AG09309 (cell line): ENCODE measurements at regions not wholly inside any gene's neighbourhood (a gene's known extent, or its start where the extent isn't known, plus 50 kb on each side); places are given as distances from the start of the nearest gene placed in this dataset.

Source experiments
- DNase-seq: peaks from one replicate; pipeline ENCODE4 v3.0.0-alpha.2; 2010; ENCODE audit warnings: low read depth
- H3K4me3 ChIP-seq: 2 replicates; pipeline ENCODE4 v1.5.1; 2011; ENCODE audit warnings: mild to moderate bottlenecking, low read depth, low read length, moderate library complexity; ENCODE audit not compliant: control insufficient read depth
- CTCF ChIP-seq: IDR thresholded peaks from 2 replicates; pipeline ENCODE4 v1.5.1; 2011; ENCODE audit warnings: mild to moderate bottlenecking, low read depth, low read length, inconsistent platforms; ENCODE audit not compliant: insufficient read depth, control insufficient read depth; ENCODE audit errors: missing control alignments

DNA sequence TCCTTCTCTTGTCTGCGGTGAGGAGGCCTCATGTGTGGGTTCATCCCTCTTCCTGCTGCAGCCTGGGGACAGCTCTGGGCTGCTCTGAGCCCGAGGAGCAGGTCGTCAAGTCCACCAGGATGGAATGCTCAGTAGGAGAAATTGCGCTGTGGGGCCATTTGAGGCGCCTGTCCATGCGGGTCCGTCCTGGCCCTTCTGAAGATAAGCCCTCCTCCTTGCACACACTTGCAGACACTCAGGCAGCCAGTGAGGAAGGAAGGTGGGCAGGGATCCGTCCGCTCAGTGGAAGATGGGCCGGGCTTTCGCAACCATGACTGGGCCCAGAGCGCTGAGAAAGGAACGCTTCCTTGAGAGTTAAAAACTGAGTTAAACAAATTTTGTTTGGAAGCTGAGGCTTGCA, 356.8 kb downstream of the GLRX3 start:
- no peak for TF ChIP-seq CTCF
- DNase-seq, result no peak
- no peak overlapping the region for H3K4me3 ChIP-seq

DNA sequence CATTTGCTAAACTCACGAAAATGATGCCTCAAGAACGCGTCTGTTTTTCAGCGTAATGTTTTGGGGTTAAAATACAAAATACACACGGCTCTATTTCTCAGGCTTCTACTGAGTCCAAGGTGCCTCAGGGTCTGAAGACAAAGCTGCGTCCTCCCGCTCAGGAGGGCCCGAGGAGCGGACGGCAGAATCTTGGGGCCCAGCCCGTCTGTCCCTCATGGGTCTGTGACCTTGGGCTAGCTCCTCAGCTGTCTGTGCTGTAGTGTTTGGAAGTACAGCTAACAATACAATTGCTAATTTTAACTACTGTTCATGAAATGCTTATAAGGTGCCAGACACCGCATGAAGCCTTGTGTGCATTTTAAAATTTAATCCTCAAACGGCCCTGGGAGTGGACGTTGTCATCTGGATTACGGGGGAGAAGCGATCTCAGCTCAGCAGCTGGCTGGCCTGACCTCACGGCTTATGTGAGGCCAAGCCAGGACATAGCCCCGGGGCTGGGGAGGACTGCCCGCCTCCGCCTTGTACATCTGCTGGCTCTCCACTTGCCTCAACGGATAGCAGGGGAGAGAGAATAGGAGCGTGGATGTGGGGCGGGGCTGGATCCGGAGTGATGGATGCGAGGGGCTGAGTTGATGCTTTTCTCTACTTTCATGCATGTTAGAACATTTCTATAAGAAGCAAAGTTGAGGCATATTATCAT, 357.4 kb downstream of the GLRX3 start:
- no peak overlapping the region for H3K4me3 ChIP-seq

DNA sequence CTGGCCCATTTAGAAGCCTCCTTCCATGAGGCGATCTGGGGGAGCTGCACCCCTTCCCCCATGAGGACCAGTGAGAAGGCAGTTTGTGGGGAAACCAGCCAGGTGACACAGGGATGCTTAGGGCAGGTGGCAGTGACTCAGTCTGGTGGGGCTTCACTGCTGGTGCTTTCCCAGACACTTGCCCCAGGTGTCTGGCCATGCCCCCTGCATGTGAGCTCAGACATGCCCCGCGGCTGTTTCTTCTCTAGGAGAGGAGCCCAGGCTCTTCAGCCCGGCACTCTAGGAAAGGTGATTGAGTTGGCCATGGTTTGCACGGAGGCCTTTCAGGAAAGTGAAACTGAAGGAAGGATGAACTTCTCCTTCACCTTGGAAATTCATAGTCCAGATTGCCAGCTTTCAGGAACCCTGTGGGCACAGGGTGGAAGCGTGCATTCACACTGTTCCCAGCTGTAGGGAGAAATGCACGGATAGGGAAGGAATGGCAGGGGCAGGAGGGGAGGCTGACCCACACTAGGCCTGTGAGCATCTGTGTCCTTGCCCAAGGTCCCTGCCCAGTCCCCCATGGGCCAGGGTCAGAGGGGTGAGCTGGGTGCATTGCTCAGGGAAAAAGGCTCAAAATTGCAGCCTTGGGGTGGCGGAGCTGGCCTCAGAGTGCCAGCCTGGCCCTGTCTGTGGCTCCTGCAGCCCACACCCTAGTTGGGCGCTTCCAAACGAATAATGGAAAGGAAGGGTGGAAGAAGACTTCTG, 359.1 kb downstream of the GLRX3 start:
- no peak overlapping the region for H3K4me3 ChIP-seq
- DNase-seq, result no peak
- no peak for TF ChIP-seq CTCF

More for the DNA sequence above, 357.4 kb downstream of the GLRX3 start:
- TF ChIP-seq CTCF, result no peak
- no peak for DNase-seq

GRCh38 chr10:130495891-130496636, 359.9 kb downstream of the GLRX3 start:
- no peak for DNase-seq
- no peak for TF ChIP-seq CTCF
- H3K4me3 ChIP-seq, result no peak overlapping the region

DNA sequence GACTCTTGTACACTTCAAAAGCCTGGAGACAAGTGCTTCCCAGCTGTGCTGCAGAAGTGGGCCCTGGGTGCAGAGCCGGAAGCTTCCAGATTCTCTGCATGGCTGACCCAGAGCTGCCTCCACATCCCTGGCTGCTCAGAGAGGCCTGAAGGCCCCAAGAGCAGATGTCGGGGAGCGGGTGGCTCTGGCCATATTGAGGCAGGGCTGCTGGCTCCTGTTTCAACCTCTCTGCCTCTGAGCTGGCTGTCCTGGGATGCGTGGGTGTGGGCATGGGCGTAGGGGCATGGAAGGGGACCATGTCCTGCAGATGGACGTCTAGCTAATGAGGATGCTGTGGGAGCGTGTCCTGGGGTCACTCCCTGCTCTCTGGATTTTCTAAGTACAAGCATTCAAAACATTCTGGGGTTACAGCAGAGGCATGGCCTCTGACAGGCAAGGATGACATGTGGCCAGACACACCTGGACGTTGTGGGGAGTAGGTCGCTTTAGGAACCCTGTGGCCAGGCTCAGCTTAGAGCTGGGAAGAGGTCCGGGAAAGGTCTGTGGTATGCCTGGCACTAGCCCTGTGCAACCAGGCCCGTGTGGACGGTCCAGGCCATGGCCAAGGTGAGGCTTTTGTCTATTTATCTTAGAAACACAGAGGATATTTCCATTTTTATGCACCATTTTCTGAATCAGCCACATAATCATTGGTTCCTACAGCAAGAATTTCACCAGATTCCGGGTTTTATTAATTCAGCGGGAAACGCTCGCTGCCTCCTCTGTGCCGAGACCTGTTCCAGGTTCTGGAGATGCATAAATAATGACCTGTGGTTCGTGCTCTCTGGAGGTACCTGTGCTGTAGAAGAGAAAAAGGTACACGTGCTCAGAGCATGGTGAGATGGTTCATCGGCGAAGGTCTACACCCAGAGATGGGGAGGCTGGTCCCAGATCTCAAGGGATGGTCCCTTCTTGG, 361.1 kb downstream of the GLRX3 start:
- no peak for DNase-seq
- no peak for TF ChIP-seq CTCF
- H3K4me3 ChIP-seq, result no peak overlapping the region

GRCh38 chr10:130498042-130498441, 361.9 kb downstream of the GLRX3 start:
- TF ChIP-seq CTCF, result no peak
- no peak overlapping the region for H3K4me3 ChIP-seq
- DNase-seq, result no peak
